ENCODE measurements at regions not wholly inside any gene's neighbourhood (a gene's known extent, or its start where the extent isn't known, plus 50 kb on each side); places are given as distances from the start of the nearest gene placed in this dataset.

DNA sequence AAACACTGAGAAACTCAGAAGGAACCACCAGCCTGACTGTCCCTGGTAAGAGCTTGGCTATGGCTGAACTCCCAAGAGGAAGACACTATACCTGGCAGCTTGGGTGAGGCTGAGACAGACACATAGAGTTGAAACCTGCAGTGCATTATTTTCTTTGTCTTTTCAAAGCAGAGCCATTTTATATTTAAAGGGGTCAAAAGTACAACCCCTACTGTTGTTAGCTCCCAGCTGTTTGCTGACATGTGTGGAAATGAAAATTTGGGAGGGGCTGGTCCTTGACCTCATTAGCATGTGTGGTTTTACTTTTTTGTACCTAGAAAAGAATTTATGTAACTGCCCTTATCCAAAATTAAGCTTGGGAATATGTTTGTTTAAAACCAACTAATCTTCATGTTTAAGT lies 309.0 kb downstream of the RPRM start:
- H3K4me3 ChIP-seq (ENCODE audit: low read depth, low read length) = no peak overlapping the region
- TF ChIP-seq, protein P1, sequence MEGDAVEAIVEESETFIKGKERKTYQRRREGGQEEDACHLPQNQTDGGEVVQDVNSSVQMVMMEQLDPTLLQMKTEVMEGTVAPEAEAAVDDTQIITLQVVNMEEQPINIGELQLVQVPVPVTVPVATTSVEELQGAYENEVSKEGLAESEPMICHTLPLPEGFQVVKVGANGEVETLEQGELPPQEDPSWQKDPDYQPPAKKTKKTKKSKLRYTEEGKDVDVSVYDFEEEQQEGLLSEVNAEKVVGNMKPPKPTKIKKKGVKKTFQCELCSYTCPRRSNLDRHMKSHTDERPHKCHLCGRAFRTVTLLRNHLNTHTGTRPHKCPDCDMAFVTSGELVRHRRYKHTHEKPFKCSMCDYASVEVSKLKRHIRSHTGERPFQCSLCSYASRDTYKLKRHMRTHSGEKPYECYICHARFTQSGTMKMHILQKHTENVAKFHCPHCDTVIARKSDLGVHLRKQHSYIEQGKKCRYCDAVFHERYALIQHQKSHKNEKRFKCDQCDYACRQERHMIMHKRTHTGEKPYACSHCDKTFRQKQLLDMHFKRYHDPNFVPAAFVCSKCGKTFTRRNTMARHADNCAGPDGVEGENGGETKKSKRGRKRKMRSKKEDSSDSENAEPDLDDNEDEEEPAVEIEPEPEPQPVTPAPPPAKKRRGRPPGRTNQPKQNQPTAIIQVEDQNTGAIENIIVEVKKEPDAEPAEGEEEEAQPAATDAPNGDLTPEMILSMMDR (IDR thresholded peaks at IDR 0.05; ENCODE audit: insufficient read depth, low read depth, low read length) = no peak
- no peak for DNase-seq (ENCODE audit: low read depth)

DNA sequence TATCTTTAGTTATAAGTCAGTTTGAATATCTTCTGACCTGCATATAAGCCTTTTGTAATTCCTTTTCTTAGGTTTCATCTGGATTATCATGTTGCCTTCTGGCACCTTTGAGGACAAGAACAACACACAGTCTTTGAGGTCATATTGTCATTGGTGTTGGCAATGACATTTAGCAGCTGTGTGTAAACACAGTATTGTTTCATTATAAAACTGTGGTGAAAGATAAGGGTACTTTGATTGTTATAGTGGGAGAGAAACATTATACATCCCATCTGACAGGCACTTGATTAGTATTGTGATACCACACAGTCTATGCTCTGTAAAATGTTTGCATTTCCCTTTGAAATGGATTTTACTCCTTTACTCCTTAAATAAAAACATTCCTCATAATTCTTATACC lies 313.5 kb downstream of the RPRM start:
- no peak overlapping the region for H3K4me3 ChIP-seq (ENCODE audit: low read depth, low read length)
- no peak for DNase-seq (ENCODE audit: low read depth)
- TF ChIP-seq, protein P1 (IDR thresholded peaks at IDR 0.05; ENCODE audit: insufficient read depth, low read depth, low read length) = no peak

DNA sequence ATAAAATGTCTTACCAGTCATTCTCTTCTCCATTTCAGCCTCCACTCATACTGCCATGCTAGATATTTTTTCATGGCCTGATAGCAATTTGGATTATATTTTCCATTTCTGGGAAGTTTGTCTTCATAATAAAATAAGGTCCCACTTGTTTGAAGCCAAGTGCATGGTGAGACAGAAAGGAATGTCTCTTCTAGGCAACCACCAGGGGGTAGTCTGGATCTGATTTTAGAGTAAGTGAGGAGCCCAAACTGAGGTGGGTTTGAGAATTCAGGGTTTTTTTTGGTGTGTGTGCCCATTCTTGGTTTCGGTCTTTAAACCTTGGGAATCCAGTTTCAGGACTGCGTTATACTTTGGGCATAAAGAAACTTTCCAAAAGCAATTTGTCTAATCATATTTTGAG lies 315.5 kb downstream of the RPRM start:
- peak; percentile 27 for DNase-seq (ENCODE audit: low read depth)
- H3K4me3 ChIP-seq (ENCODE audit: low read depth, low read length) = no peak overlapping the region
- TF ChIP-seq, protein P1 (IDR thresholded peaks at IDR 0.05; ENCODE audit: insufficient read depth, low read depth, low read length) = peak; percentile 36

DNA sequence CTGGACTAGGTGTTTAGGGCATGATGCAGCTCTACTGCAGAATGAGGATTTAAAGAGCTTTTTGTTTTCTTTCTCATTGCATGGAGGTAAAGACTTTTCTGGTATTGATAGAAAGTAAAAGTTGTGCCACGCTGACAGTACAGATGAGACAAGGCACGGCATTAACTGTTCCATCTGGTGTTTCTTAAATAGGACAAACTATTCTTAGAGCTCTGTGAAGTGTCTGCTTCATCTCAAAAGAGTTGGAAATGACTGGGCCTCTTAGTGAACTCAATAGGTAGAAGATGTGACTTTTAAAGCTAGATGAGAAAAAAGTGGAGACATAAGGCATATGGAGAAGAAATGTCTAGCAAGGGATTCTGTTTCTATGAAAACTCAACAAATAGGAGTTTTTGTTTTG lies 321.8 kb downstream of the RPRM start:
- no peak for DNase-seq (ENCODE audit: low read depth)
- TF ChIP-seq, protein P1 (IDR thresholded peaks at IDR 0.05; ENCODE audit: insufficient read depth, low read depth, low read length) = no peak

DNA sequence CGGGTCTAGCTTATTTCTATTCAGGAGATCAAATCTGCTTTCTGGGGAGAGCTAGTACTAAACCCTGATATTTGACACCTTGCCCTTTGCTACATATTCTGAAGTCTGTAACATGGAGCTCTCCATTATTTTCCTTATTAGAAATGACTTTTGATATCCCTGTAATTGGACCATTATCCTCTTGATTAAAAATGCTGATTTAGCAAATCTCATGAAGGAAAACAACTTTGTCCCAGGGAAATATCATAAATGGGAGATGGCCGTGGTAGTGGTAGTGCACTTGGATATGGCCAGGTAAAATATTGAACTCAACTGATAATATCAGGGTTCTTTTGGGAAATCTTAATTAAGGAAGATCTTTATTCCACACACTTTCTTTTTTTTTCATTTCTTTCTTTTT lies 326.5 kb downstream of the RPRM start:
- TF ChIP-seq, protein P1 (IDR thresholded peaks at IDR 0.05; ENCODE audit: insufficient read depth, low read depth, low read length) = no peak
- H3K4me3 ChIP-seq (ENCODE audit: low read depth, low read length) = no peak overlapping the region
- DNase-seq (ENCODE audit: low read depth) = no peak

More for the DNA sequence above, 321.8 kb downstream of the RPRM start:
- no peak overlapping the region for H3K4me3 ChIP-seq (ENCODE audit: low read depth, low read length)

DNA sequence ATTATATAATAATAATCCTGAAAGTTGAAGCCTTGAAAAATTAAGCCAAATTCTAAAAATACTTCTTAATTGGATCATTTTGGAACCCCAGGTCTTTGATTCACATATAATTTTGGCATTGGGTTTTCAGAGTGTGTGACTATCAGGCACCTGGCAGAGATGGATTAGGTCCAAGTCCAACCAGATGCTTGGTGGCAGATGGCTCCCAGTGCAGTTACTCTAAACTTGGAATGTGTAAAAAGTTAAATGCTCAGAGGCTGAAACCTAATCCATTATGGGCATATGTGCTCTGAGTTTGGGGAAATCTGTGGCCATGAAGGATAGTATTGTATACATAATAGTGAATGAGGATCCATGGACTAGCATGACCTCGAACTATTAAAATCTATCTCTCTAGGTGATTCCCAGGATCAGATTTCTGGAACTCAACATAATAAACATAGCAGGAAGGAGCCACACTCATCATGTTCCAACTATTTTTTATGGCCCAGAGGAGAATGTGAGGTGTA lies 333.0 kb downstream of the RPRM start:
- no peak overlapping the region for H3K4me3 ChIP-seq (ENCODE audit: low read depth, low read length)
- DNase-seq (ENCODE audit: low read depth) = no peak
- TF ChIP-seq, protein P1 (IDR thresholded peaks at IDR 0.05; ENCODE audit: insufficient read depth, low read depth, low read length) = no peak

DNA sequence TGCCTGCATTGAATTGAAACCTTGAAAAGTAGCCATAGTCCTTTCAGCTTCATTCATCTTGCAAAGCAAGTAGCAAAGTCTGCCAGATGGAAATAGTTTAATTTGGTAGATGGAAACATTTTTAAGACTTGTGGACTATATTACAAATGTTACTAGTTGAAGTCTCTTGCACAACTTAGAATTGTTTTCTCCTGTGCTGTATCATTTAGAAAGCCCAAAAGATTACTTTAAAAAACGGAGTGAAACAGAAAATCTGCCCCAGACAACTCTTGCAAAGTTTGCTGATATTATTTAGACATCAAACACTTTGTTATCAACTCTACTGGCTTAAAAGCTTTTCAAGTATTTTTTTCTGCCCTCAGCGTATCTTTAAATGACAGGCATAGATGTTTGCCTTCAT lies 335.0 kb downstream of the RPRM start:
- TF ChIP-seq, protein P1 (IDR thresholded peaks at IDR 0.05; ENCODE audit: insufficient read depth, low read depth, low read length) = no peak
- no peak for DNase-seq (ENCODE audit: low read depth)

More for the DNA sequence above, 335.0 kb downstream of the RPRM start:
- H3K4me3 ChIP-seq (ENCODE audit: low read depth, low read length) = no peak overlapping the region

Data from fibroblast of villous mesenchyme (primary cell).